Hippocampal formation (tissue), 2 donors: ENCODE measurements at regions not wholly inside any gene's neighbourhood (a gene's known extent, or its start where the extent isn't known, plus 50 kb on each side); places are given as distances from the start of the nearest gene placed in this dataset.
"Not testable (repeated sequence)": the region's sequence is repeated elsewhere in the genome, so short reads cannot be mapped to it uniquely, and the experiment has no call there.

Experiments used
- DNase-seq, 2 donors: peaks; one replicate each; lab custom pipeline; 2025; lab: John Stamatoyannopoulos, UW

GRCh38 chr3:158882445-158882844, 80.6 kb downstream of the MFSD1 start:
- no peak for DNase-seq

- DNase-seq: no peak
Measured at GRCh38 chr3:158896729-158897128, 94.9 kb downstream of the MFSD1 start.

GRCh38 chr3:158906749-158907148, 104.9 kb downstream of the MFSD1 start:
- no peak for DNase-seq

- DNase-seq: no peak
Measured at GRCh38 chr3:158908187-158908734, 106.4 kb downstream of the MFSD1 start.

GRCh38 chr3:158909870-158910269, 108.0 kb downstream of the MFSD1 start:
- no peak for DNase-seq

GRCh38 chr3:158911586-158911985, 109.7 kb downstream of the MFSD1 start:
- DNase-seq: no peak

GRCh38 chr3:158912188-158912587, 110.3 kb downstream of the MFSD1 start:
- DNase-seq: no peak

- no peak for DNase-seq
Measured at GRCh38 chr3:158912621-158913020, 110.8 kb downstream of the MFSD1 start.

- no peak for DNase-seq
Measured at GRCh38 chr3:158916111-158916510, 114.3 kb downstream of the MFSD1 start.

GRCh38 chr3:158918008-158918407, 116.2 kb downstream of the MFSD1 start:
- peak in 1 of 2 donors; percentile 8 for DNase-seq

- no peak for DNase-seq
Measured at GRCh38 chr3:158918451-158918850, 116.6 kb downstream of the MFSD1 start.

- DNase-seq: no peak
Measured at GRCh38 chr3:158920371-158920770, 118.5 kb downstream of the MFSD1 start.

- no peak for DNase-seq
Measured at GRCh38 chr3:158925021-158925420, 123.2 kb downstream of the MFSD1 start.

GRCh38 chr3:158925828-158926494, 124.1 kb downstream of the MFSD1 start:
- DNase-seq: no peak

GRCh38 chr3:158935846-158936245, 134.0 kb downstream of the MFSD1 start:
- DNase-seq: no peak

- no peak for DNase-seq
Measured at GRCh38 chr3:158936530-158937113, 134.8 kb downstream of the MFSD1 start.

- DNase-seq: no peak
Measured at GRCh38 chr3:158950178-158950901, 148.5 kb downstream of the MFSD1 start.

GRCh38 chr3:158953131-158953530, 151.3 kb downstream of the MFSD1 start:
- DNase-seq: no peak

GRCh38 chr3:158954420-158954819, 152.6 kb downstream of the MFSD1 start:
- DNase-seq: no peak

GRCh38 chr3:158957777-158958176, 155.9 kb downstream of the MFSD1 start:
- DNase-seq: not testable (repeated sequence)

GRCh38 chr3:158958873-158959272, 157.0 kb downstream of the MFSD1 start:
- no peak for DNase-seq

GRCh38 chr3:158961471-158961870, 159.6 kb downstream of the MFSD1 start:
- DNase-seq: no peak

GRCh38 chr3:158961911-158962310, 160.1 kb downstream of the MFSD1 start:
- DNase-seq: no peak
